GM12873 (cell line): ENCODE measurements at regions not wholly inside any gene's neighbourhood (a gene's known extent, or its start where the extent isn't known, plus 50 kb on each side); places are given as distances from the start of the nearest gene placed in this dataset.

Experiments used
- TF ChIP-seq, protein P1 (sequence below): IDR thresholded peaks from 2 replicates; pipeline ENCODE4 v1.5.1; 2012; ENCODE audit warnings: low read depth, mild to moderate bottlenecking, moderate library complexity, low read length, control low read depth; ENCODE audit not compliant: insufficient read depth; ENCODE audit errors: missing control alignments

DNA sequence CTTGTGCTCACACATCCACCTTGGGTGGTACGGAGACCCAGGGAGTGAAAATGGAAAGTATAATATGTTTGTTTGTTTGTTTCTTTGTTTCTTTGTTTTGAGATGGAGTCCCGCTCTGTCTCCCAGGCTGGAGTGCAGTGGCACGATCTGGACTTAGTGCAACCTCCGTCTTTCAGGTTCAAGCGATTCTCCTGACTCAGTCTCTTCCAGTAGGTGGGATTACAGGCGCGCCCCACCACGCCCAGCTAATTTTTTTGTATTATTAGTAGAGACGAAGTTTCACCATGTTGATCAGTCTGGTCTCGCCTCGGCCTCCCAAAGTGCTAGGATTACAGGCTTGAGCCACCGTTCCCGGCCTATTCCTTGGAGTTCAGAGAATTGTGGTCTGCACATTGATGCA lies 115.4 kb downstream of the TRIM27 start:
- TF ChIP-seq, protein P1, sequence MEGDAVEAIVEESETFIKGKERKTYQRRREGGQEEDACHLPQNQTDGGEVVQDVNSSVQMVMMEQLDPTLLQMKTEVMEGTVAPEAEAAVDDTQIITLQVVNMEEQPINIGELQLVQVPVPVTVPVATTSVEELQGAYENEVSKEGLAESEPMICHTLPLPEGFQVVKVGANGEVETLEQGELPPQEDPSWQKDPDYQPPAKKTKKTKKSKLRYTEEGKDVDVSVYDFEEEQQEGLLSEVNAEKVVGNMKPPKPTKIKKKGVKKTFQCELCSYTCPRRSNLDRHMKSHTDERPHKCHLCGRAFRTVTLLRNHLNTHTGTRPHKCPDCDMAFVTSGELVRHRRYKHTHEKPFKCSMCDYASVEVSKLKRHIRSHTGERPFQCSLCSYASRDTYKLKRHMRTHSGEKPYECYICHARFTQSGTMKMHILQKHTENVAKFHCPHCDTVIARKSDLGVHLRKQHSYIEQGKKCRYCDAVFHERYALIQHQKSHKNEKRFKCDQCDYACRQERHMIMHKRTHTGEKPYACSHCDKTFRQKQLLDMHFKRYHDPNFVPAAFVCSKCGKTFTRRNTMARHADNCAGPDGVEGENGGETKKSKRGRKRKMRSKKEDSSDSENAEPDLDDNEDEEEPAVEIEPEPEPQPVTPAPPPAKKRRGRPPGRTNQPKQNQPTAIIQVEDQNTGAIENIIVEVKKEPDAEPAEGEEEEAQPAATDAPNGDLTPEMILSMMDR: no peak

DNA sequence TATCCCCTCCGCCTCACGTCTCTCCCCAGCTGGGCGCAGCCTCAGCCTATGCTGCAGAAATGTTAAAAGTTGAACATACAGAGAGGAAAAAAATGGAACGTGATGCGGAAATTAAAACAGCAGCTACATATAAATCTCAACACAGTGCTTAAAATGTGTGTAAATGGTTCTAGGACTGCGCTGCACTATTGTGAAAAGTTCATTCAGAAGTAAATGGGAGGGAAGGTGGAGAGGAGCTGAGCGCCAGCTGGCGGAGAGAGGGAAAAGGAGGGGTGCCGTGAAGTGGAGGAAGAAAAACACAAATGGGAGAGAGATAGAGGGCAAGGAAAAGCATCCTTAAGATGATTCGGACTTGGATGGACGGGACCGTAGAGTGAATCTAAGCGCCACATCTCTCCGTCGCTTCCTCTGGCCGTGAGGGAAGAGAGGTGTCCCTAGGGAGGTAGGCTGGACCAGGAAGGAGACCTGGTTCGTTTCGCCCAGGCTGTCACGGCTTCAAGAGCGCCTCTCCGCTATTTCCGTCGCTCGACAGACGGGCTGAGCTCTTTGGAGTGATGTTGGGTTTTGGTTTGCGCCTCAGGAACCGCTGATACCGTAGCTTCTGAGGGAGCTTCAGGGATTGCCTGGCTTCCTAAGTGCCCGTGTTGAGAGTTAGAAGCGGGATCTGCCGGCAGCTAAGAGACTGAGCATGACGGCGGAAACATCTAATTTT lies 113.7 kb downstream of the TRIM27 start:
- TF ChIP-seq, protein P1: no peak

DNA sequence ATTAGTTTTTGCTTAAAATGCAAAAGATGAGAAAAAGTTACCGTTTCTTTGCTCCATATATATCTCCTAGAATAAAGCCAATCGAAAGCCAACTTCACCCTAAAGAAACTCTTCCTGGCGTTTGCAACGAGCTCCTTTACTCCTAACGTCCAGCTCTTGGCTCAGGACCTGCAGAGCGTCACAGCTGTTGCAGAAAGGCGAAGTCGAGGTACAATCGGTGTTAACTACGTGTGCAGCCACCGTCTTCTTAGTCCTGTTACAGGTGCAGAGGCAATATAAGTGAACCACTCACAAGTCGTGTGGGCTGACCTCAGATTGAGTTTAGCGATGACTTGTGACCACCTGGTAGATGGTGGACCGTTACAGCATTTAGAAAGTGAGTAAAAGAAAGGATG lies 113.1 kb downstream of the TRIM27 start:
- TF ChIP-seq, protein P1: no peak

DNA sequence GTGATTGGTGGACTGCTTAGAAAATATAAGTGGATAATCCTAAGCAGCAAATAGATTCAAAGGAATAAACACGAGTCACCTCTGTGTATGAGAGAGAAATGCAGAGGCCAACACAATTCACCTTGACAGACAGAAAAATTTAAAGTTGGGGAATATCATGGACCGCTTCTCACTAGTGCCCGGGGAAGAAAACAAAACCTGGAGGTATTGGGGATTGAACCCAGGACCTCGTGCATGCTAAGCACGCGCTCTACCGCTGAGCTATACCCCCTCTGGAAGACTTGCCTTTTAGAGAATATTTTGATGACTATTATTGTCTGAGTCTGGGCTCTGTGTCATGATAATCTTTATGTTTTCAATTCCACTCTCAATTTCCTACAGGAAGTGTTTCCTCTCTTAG lies 111.9 kb downstream of the TRIM27 start:
- TF ChIP-seq, protein P1: no peak

DNA sequence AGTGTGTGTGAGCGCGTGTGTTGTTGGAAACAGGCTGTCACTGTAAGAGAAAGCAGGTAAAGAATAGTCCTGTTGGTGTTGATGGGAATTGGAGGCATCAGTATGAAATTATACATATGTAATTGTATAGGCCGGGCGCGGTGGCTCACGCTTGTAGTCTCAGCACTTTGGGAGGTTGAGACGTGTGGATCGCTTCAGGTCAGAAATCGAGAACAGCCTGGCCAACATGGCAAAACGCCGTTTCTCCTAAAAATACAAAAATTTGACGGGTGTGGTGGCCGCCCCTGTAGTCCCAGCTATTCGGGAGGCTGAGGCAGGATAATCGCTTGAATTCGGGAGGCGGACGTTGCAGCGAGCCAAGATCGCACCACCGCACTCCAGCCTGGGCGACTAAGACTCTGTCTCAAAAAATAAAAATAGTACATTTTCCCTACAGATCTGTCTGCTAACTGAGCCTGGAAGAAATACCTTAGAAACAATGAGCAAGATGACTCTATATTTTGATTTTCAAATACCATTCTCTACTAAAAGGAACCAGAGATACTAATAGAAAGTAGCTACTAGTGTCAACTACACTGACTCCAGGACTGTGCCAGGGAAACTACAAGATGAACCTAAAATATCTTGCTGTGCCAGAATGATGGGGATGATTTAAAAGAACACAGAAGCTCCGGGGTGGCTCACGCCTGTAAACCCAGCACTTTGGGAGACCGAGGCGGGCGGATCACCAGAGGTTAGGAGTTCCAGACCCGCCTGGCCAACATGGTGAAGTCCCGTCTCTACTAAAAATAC lies 110.8 kb downstream of the TRIM27 start:
- TF ChIP-seq, protein P1: no peak

DNA sequence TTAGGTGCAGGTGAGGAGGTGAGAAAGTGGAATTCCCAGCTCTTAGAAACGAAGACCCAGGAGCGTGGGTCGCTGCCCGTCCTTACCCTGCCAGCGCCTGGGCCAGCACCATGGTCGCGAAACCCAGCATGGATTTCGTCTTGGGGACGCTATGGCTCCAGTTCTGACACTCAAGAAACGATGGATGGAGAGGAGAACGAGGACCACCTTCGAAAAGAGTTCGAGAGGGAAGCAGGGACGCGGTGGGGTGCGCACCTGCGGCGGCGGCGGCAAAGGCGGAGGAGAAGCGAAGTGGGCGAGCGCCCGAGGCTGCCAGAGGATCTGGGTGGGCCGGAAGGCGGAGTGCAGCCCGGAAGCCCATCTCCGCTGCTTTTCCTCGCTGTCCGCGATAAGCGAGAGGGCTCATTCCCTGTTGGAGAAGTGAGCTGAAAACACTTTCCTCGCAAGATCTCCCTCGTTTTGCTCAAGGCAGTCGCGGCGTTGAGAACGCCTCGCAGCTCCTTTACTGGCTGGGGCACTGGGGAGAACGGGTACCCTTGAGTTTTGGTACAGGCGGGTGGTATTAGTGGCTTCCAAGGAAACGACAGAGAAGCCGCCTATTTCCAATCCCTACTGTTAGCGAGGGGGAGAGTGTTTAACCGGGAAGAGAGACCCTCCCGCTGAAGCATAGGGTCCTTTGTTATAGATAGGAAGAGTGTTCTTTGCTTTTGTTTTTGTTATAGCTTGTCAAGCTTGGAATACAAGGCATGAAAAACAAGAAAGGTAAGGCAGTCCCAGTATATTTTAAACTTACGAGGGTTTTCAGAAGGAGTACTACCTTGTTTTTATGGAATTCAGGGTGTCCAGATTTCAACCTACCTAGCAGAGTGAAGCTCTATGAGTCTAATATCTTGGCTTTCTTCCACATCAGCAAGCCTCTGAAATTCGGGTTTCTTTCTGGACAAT lies 109.5 kb downstream of the TRIM27 start:
- TF ChIP-seq, protein P1: no peak
